Liver (tissue), 8 donors: ENCODE measurements at regions not wholly inside any gene's neighbourhood (a gene's known extent, or its start where the extent isn't known, plus 50 kb on each side); places are given as distances from the start of the nearest gene placed in this dataset.

Experiments used
- DNase-seq: peaks from one replicate; pipeline ENCODE4 v3.0.0-alpha.2; 2017; ENCODE audit warnings: low spot score
- H3K27ac ChIP-seq, 2 donors: one replicate each; pipeline ENCODE4 v1.7.0; 2013; ENCODE audit warnings: inconsistent platforms in 2 of 2, low read length in 2 of 2, control low read depth in 1 of 2, low read depth in 1 of 2, mild to moderate bottlenecking in 1 of 2
- H3K27me3 ChIP-seq, 4 donors: one replicate each; pipeline versions ENCODE4 v1.6.1 to v1.7.0; 2013; ENCODE audit warnings: low read length in 3 of 4, inconsistent platforms in 1 of 4, mild to moderate bottlenecking in 1 of 4, moderate library complexity in 1 of 4; ENCODE audit not compliant: control insufficient read depth in 4 of 4, insufficient read depth in 4 of 4
- H3K36me3 ChIP-seq, 4 donors: one replicate each; pipeline versions ENCODE4 v1.6.1 to v1.7.0; 2013; ENCODE audit warnings: low read length in 3 of 4, mild to moderate bottlenecking in 3 of 4, low read depth in 1 of 4, moderate library complexity in 1 of 4; ENCODE audit not compliant: control insufficient read depth in 4 of 4, insufficient read depth in 3 of 4
- H3K4me1 ChIP-seq, 4 donors: one replicate each; pipeline versions ENCODE4 v1.6.1 to v1.7.0; 2013; ENCODE audit warnings: low read length in 3 of 4, mild to moderate bottlenecking in 3 of 4, moderate library complexity in 1 of 4; ENCODE audit not compliant: control insufficient read depth in 4 of 4, insufficient read depth in 4 of 4
- H3K4me3 ChIP-seq, 3 donors: one replicate each; pipeline versions ENCODE4 v1.6.1 to v1.7.0; 2013; ENCODE audit warnings: low read length in 3 of 3, control low read depth in 1 of 3, low read depth in 1 of 3, mild to moderate bottlenecking in 1 of 3
- H3K9ac ChIP-seq, 2 donors: one replicate each; pipeline ENCODE4 v1.7.0; 2013; ENCODE audit warnings: low read length in 2 of 2, mild to moderate bottlenecking in 2 of 2, moderate library complexity in 2 of 2, control low read depth in 1 of 2, low read depth in 1 of 2
- H3K9me3 ChIP-seq, 4 donors: one replicate each; pipeline versions ENCODE4 v1.6.1 to v1.7.0; 2013; ENCODE audit warnings: low read length in 3 of 4; ENCODE audit not compliant: control insufficient read depth in 4 of 4
- ATF3 ChIP-seq: IDR thresholded peaks from 2 replicates; pipeline ENCODE4 v1.6.1; 2016; ENCODE audit warnings: antibody characterized with exemption
- CTCF ChIP-seq: fragments of 150-350 bp; IDR thresholded peaks from 2 replicates; pipeline ENCODE4 v1.5.1; 2017; ENCODE audit warnings: improper control_type of control experiment, low read depth, low read length; ENCODE audit not compliant: missing input control
- EGR1 ChIP-seq, 2 donors: IDR thresholded peaks; 2 replicates each; pipeline ENCODE4 v1.6.1; 2016 to 2018; ENCODE audit warnings: antibody characterized with exemption in 2 of 2, low read depth in 2 of 2
- FOXA1 ChIP-seq: IDR thresholded peaks from 2 replicates; pipeline ENCODE4 v1.6.1; 2016; ENCODE audit warnings: antibody characterized with exemption
- FOXA2 ChIP-seq: IDR thresholded peaks from 2 replicates; pipeline ENCODE4 v1.6.1; 2016; ENCODE audit warnings: antibody characterized with exemption
- GABPA ChIP-seq, 2 donors: IDR thresholded peaks in 1 of 2; conservative IDR thresholded peaks in 1 of 2; 2 replicates each; pipeline ENCODE4 v1.6.1; 2016; ENCODE audit warnings: antibody characterized with exemption in 2 of 2, mild to moderate bottlenecking in 1 of 2, moderate library complexity in 1 of 2
- HNF4A ChIP-seq, 2 donors: conservative IDR thresholded peaks; 2 replicates each; pipeline ENCODE4 v1.6.1; 2016; ENCODE audit warnings: antibody characterized with exemption in 2 of 2, mild to moderate bottlenecking in 2 of 2
- MAX ChIP-seq: IDR thresholded peaks from 2 replicates; pipeline ENCODE4 v1.6.1; 2016; ENCODE audit warnings: antibody characterized with exemption
- NR2F2 ChIP-seq: IDR thresholded peaks from 2 replicates; pipeline ENCODE4 v1.6.1; 2016; ENCODE audit warnings: antibody characterized with exemption
- RXRA ChIP-seq, 2 donors: IDR thresholded peaks; 2 replicates each; pipeline ENCODE4 v1.6.1; 2017 to 2018; ENCODE audit warnings: antibody characterized with exemption in 2 of 2, mild to moderate bottlenecking in 1 of 2
- TAF1 ChIP-seq: conservative IDR thresholded peaks from 2 replicates; pipeline ENCODE4 v1.6.1; 2016; ENCODE audit warnings: antibody characterized with exemption, mild to moderate bottlenecking
- YY1 ChIP-seq: IDR thresholded peaks from 2 replicates; pipeline ENCODE4 v1.6.1; 2016; ENCODE audit warnings: antibody characterized with exemption, mild to moderate bottlenecking
- ZBTB33 ChIP-seq: IDR thresholded peaks from 2 replicates; pipeline ENCODE4 v1.6.1; 2016; ENCODE audit warnings: antibody characterized with exemption
- WGBS: extraction: QIAGEN DNeasy Blood & Tissue Kit; methylation state at CpG from one replicate; pipeline ENCODE4 v1.1.7; 2013; 5-methylcytosine and 5-hydroxymethylcytosine counted together
- donor health status: healthy.
- donor health status: healthy.
- donor health status: healthy.
- donor health status: healthy.
- donor health status: healthy.

- TF ChIP-seq MAX: no peak
- no peak for TF ChIP-seq NR2F2
- TF ChIP-seq FOXA1: no peak
These were observed 111.6 kb upstream of the ANO1 start (continued) for GRCh38 chr11:69966583-69966835.

GRCh38 chr11:69966910-69967483 lies 111.1 kb upstream of the ANO1 start:
- H3K9ac ChIP-seq: no peak overlapping the region
- no peak for DNase-seq
- H3K4me3 ChIP-seq: peak overlapping the region in 1 of 3 donors; percentile 3
- H3K4me1 ChIP-seq: peaks cover 15 to 50% (median 38%) of the 10 kb centered on the region in 4 donors
- WGBS: 84% methylated on average over 25 of the region's 25 CpGs
- no peaks in the 10 kb centered on the region for H3K27me3 ChIP-seq
- H3K36me3 ChIP-seq: no peaks in the 10 kb centered on the region
- no peaks in the 10 kb centered on the region for H3K9me3 ChIP-seq
- TF ChIP-seq HNF4A (conservative IDR thresholded peaks at IDR 0.05) (peak; percentile 59 to 65), ZBTB33 (no peak), ATF3 (no peak), RXRA (IDR thresholded peaks at IDR 0.05) (peak in 1 of 2 donors; percentile 40)
- no peak overlapping the region for H3K27ac ChIP-seq

GRCh38 chr11:69967484-69967883 lies 110.6 kb upstream of the ANO1 start:
- Histone ChIP-seq H3K27me3 (no peaks in the 10 kb centered on the region), H3K4me1 (peaks cover 15 to 54% (median 41%) of the 10 kb centered on the region in 4 donors), H3K9me3 (no peaks in the 10 kb centered on the region), H3K4me3 (peak overlapping the region in 1 of 3 donors; percentile 3), H3K36me3 (no peaks in the 10 kb centered on the region), H3K27ac (peak overlapping the region in 1 of 2 donors; percentile 47), H3K9ac (no peak overlapping the region)
- DNase-seq: no peak
- TF ChIP-seq FOXA2 (no peak), ATF3 (no peak), YY1 (no peak), NR2F2 (no peak), CTCF (no peak), EGR1 (IDR thresholded peaks at IDR 0.05; ENCODE audit: low read depth in 2 of 2) (no peak), HNF4A (conservative IDR thresholded peaks at IDR 0.05) (no peak), TAF1 (no peak), RXRA (IDR thresholded peaks at IDR 0.05) (no peak), GABPA (IDR thresholded peaks at IDR 0.05 in 1 of 2, conservative IDR thresholded peaks at IDR 0.05 in 1 of 2) (no peak)
- 93% methylated on average over 6 of the region's 6 CpGs for WGBS
